ENCODE measurements at regions not wholly inside any gene's neighbourhood (a gene's known extent, or its start where the extent isn't known, plus 50 kb on each side); places are given as distances from the start of the nearest gene placed in this dataset.

- H2BK15ac ChIP-seq (ENCODE audit: low read length) = peak overlapping the region; percentile 36; the same call in 1 of the 2 replicates
- CTCF ChIA-PET (ENCODE audit: partially characterized antibody) = no interaction called here
- no peak overlapping the region for H3K56ac ChIP-seq (replicated peaks; ENCODE audit: insufficient read length, low read depth, low read length)
- H4K91ac ChIP-seq (replicated peaks; ENCODE audit: insufficient read length, low read length) = no peak overlapping the region
- peak overlapping the region; percentile 60; the same call in 1 of the 2 replicates for H3K18ac ChIP-seq (ENCODE audit: extremely low read depth, low read length)
- peaks cover 1 to 14% (median 10%) of the 10 kb centered on the region in 4 experiments for H3K4me1 ChIP-seq (replicated peaks in 1 of 4; ENCODE audit: control insufficient read depth in 3 of 4, insufficient read depth in 4 of 4, low read length in 3 of 4)
- H4K8ac ChIP-seq (ENCODE audit: extremely low read depth, insufficient read depth, low read length) = no peak overlapping the region
- 0 out of 2 replicates have a peak overlapping the region, but pooled peaks have one; percentile 87 for H2BK20ac ChIP-seq (ENCODE audit: low read length)
- no peak for DNase-seq (ENCODE audit: low read depth in 1 of 2, low spot score in 2 of 2)
- H2BK120ac ChIP-seq (replicated peaks; ENCODE audit: low read depth, low read length) = peak overlapping the region; percentile 57
- no peak overlapping the region for H3K14ac ChIP-seq (ENCODE audit: insufficient read length)
- H3K23me2 ChIP-seq (ENCODE audit: low read depth, low read length) = no peaks in the 10 kb centered on the region; the same call in 1 of the 2 replicates
- H4K20me1 ChIP-seq (replicated peaks in 1 of 2; ENCODE audit: control insufficient read depth in 1 of 2, insufficient read depth in 2 of 2, low read length in 2 of 2) = no peaks in the 10 kb centered on the region
- H3K9me3 ChIP-seq (ENCODE audit: insufficient read depth in 2 of 2, low read depth in 1 of 2, low read length in 1 of 2) = no peaks in the 10 kb centered on the region
- H3K4ac ChIP-seq (replicated peaks; ENCODE audit: insufficient read length, low read depth, low read length) = no peak overlapping the region
- no peaks in the 10 kb centered on the region for H3K36me3 ChIP-seq (ENCODE audit: control insufficient read depth in 2 of 4, insufficient read depth in 4 of 4, low read length in 3 of 4)
- no peak overlapping the region for H3K9ac ChIP-seq (replicated peaks in 1 of 4; ENCODE audit: extremely low read depth in 1 of 4, low read depth in 3 of 4, low read length in 3 of 4)
- FAIRE-seq = no peak
- H2AFZ ChIP-seq (ENCODE audit: low read length) = 0 out of 2 replicates have a peak overlapping the region, but pooled peaks have one; percentile 62
- no peaks in the 10 kb centered on the region for H3K79me1 ChIP-seq (ENCODE audit: low read depth, low read length)
- no peak overlapping the region for H4K5ac ChIP-seq (ENCODE audit: insufficient read length, low read depth, low read length)
- peak overlapping the region; percentile 75; the same call in 1 of the 2 replicates for H2BK12ac ChIP-seq (ENCODE audit: low read depth, low read length)
- POLR2A ChIA-PET (ENCODE audit: partially characterized antibody) = no interaction called here
- H3K27ac ChIP-seq (ENCODE audit: low read depth, low read length) = no peak overlapping the region
- H2BK5ac ChIP-seq (ENCODE audit: low read depth, low read length) = no peak overlapping the region; the same call in 1 of the 2 replicates
- no peak overlapping the region; the same call in 1 of the 2 replicates for H2AK5ac ChIP-seq (ENCODE audit: low read depth, low read length)
- 91% methylated on average over 6 of the region's 6 CpGs; no CpG with 5 or more reads in 1 of the 2 experiments for WGBS, 2 experiments (ENCODE audit: extremely low coverage in 1 of 2, insufficient coverage in 1 of 2, insufficient read length in 1 of 2, insufficient replicate concordance in 2 of 2, low coverage in 1 of 2, low lambda C conversion rate in 2 of 2, missing lambda C conversion rate in 1 of 2)
- no peaks in the 10 kb centered on the region for H3K27me3 ChIP-seq (replicated peaks in 1 of 4; ENCODE audit: control insufficient read depth in 3 of 4, extremely low read depth in 1 of 4, insufficient read depth in 3 of 4, low read length in 3 of 4)
- H3K79me2 ChIP-seq (ENCODE audit: control insufficient read depth in 1 of 2, insufficient read depth in 2 of 2, low read length in 2 of 2) = no peaks in the 10 kb centered on the region
- no peak overlapping the region for H3K4me2 ChIP-seq (ENCODE audit: insufficient read depth in 1 of 2, low read depth in 2 of 2, low read length in 2 of 2)
- no peak overlapping the region for H3K4me3 ChIP-seq (ENCODE audit: extremely low read depth in 1 of 4, insufficient read depth in 2 of 4, low read depth in 3 of 4, low read length in 4 of 4)
- no peak overlapping the region for H3K23ac ChIP-seq (ENCODE audit: insufficient read length)
- TF ChIP-seq SIN3A (conservative IDR thresholded peaks at IDR 0.05 in 1 of 2, IDR thresholded peaks at IDR 0.05 in 1 of 2; ENCODE audit: low read depth in 1 of 2, low read length in 2 of 2) (no peak), KDM1A (IDR thresholded peaks at IDR 0.05; ENCODE audit: borderline replicate concordance, low read length) (no peak), SP2 (IDR thresholded peaks at IDR 0.05; ENCODE audit: low read length) (no peak), EP300 (IDR thresholded peaks at IDR 0.05; ENCODE audit: borderline replicate concordance in 1 of 2, low read depth in 2 of 2, low read length in 2 of 2) (no peak), GABPA (IDR thresholded peaks at IDR 0.05; ENCODE audit: borderline replicate concordance, insufficient read depth, low read length) (no peak), CBX8 (IDR thresholded peaks at IDR 0.05; ENCODE audit: borderline replicate concordance, low read depth, low read length) (no peak), EGR1 (IDR thresholded peaks at IDR 0.05; ENCODE audit: borderline replicate concordance, low read depth, low read length) (no peak), ATF3 (IDR thresholded peaks at IDR 0.05; ENCODE audit: insufficient read depth, low read depth, low read length) (no peak), KDM4A (IDR thresholded peaks at IDR 0.05; ENCODE audit: low read depth, low read length, severe bottlenecking) (no peak), JUN (IDR thresholded peaks at IDR 0.05; ENCODE audit: low read depth, low read length) (no peak), SP1 (IDR thresholded peaks at IDR 0.05; ENCODE audit: low read depth, low read length) (no peak), RFX5 (IDR thresholded peaks at IDR 0.05; ENCODE audit: borderline replicate concordance, low read depth, low read length) (no peak), HDAC2 (IDR thresholded peaks at IDR 0.05; ENCODE audit: borderline replicate concordance in 1 of 2, low read depth in 2 of 2, low read length in 2 of 2) (no peak)
Observed at GRCh38 chr1:81543764-81544163, 257.0 kb upstream of the ADGRL2 start.

All from H1 (cell line).